ENCODE measurements at regions not wholly inside any gene's neighbourhood (a gene's known extent, or its start where the extent isn't known, plus 50 kb on each side); places are given as distances from the start of the nearest gene placed in this dataset.

DNA sequence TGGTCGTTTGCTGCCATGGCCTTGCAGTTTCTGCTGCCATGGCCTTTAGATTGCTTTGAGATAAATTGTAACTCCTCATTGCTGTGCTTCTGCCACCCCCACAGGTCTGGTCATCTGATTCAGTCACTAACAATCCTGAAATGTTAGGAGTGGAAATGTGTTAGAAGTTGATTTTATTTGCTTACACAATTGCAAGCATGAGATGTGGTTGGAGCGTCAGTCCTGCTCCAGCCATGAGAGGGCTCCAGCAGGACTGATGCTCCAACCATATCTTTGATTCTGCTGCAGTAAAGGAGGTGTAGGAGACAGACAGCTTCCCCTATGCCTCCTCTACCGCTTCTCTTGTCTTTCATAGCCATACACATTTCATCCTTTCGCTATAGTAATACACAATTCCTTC, 226.8 kb upstream of the RGS6 start:
- ATAC-seq (ENCODE audit: low FRiP score) (no peak), DNase-seq (ENCODE audit: low spot score) (no peak)
- TF ChIP-seq, protein P1, sequence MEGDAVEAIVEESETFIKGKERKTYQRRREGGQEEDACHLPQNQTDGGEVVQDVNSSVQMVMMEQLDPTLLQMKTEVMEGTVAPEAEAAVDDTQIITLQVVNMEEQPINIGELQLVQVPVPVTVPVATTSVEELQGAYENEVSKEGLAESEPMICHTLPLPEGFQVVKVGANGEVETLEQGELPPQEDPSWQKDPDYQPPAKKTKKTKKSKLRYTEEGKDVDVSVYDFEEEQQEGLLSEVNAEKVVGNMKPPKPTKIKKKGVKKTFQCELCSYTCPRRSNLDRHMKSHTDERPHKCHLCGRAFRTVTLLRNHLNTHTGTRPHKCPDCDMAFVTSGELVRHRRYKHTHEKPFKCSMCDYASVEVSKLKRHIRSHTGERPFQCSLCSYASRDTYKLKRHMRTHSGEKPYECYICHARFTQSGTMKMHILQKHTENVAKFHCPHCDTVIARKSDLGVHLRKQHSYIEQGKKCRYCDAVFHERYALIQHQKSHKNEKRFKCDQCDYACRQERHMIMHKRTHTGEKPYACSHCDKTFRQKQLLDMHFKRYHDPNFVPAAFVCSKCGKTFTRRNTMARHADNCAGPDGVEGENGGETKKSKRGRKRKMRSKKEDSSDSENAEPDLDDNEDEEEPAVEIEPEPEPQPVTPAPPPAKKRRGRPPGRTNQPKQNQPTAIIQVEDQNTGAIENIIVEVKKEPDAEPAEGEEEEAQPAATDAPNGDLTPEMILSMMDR (IDR thresholded peaks at IDR 0.05) = no peak

DNA sequence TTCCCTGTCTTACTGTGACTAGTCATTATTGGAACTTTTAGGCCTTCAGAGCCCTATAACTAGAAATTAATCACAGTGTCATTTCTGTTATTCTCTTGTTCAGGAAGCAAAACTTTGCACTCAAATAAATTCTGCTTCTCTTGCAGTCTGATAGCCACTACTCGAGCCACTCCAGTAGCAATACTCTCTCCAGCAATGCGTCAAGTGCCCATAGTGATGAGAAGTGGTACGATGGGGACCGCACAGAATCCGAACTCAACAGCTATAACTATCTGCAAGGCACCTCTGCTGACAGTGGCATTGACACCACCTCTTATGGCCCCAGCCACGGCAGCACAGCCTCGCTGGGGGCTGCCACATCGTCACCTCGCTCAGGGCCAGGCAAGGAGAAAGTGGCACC, 223.2 kb upstream of the RGS6 start:
- ATAC-seq (ENCODE audit: low FRiP score) = no peak
- TF ChIP-seq, protein P1 (IDR thresholded peaks at IDR 0.05) = no peak
- DNase-seq (ENCODE audit: low spot score) = no peak

DNA sequence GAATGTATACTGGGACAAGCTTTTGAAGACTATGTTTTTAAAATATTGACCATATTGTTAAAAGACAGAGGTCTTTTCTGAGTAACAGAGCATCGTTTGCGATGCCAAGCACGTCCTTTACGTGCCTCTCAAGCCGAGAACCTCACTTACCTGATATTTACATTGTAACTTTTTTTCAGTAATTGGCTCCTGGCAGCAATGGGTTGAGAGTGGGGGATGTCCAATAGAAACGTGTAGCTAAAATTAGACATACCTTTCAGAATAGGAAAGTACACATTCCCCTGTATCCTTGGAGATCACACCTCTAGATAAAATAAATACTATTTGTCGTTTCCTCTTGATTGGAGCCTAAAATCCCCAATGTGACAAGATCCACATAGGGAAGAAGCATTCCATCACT, 222.2 kb upstream of the RGS6 start:
- ATAC-seq (ENCODE audit: low FRiP score) = no peak
- DNase-seq (ENCODE audit: low spot score) = no peak
- TF ChIP-seq, protein P1 (IDR thresholded peaks at IDR 0.05) = no peak

DNA sequence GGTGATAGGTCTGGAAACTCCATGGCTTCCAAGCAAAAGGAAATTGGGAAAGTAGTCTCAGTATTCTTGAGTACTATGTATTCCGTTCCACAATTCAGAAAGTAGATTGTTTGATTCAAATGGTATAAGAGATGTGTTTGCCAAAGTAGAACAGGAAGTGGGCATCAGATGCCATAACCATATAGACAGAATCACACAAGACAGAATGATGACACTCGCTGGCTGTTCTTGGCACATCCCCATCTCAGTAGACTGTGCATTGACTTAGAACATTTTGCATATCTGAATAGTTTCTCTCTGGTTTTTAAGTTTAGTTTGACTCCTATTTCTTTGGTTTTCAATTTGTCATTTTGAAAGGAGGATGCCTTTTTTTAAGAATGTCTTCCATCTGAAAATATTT, 221.1 kb upstream of the RGS6 start:
- no peak for DNase-seq (ENCODE audit: low spot score)
- no peak for ATAC-seq (ENCODE audit: low FRiP score)
- TF ChIP-seq, protein P1 (IDR thresholded peaks at IDR 0.05) = no peak

DNA sequence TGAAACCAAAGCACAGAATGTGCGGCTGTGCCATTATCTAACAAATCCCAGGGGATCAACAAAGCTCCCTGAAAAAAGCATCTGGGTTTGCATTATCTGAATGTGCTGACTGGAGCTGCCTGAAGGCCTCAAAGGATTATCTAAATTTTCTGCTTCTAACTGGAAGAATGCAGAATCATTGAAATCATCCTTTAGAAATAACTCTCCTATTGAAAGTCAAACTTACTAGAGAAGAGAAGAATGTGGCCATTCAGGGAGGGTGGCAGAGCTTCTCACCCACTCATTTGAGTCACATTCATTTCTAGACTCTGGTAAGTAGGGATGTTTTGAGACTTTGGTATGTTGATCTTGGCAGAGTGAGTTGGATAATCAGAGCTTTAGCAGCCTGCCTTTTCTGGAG, 220.6 kb upstream of the RGS6 start:
- TF ChIP-seq, protein P1 (IDR thresholded peaks at IDR 0.05) = no peak
- ATAC-seq (ENCODE audit: low FRiP score) (no peak), DNase-seq (ENCODE audit: low spot score) (no peak)

DNA sequence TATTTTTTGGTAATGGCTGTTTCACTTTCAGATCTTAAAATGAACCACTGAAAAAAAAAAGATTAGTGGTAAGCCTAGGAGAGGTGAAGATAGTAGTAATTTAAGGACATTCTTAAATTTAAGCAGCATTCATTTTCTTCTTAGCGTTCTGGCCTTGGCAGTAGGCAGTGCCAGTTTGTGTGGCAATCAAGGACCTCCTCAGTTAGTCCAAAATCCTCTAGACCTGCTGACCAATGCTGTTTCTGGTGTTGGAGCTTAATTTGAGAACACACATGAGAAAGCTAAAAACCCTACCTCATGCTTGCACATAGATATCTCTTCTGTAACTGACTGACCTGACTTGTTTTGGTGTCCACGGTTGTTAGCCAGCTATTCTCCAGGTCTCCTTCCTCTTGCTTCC, 219.8 kb upstream of the RGS6 start:
- TF ChIP-seq, protein P1 (IDR thresholded peaks at IDR 0.05) = no peak
- no peak for ATAC-seq (ENCODE audit: low FRiP score)
- no peak for DNase-seq (ENCODE audit: low spot score)

GRCh38 chr14:71713016-71713415, 219.2 kb upstream of the RGS6 start:
- no peak for ATAC-seq (ENCODE audit: low FRiP score)
- TF ChIP-seq, protein P1 (IDR thresholded peaks at IDR 0.05) = no peak
- DNase-seq (ENCODE audit: low spot score) = no peak
